ENCODE measurements at regions not wholly inside any gene's neighbourhood (a gene's known extent, or its start where the extent isn't known, plus 50 kb on each side); places are given as distances from the start of the nearest gene placed in this dataset.
"Not testable (repeated sequence)": the region's sequence is repeated elsewhere in the genome, so short reads cannot be mapped to it uniquely, and the experiment has no call there.

GRCh38 chr21:28172376-28172775, 820.3 kb downstream of the LTN1 start:
- WGBS, 3 donors: 82 to 95% (median 92%) methylated on average over 2 of the region's 2 CpGs
- no peak for DNase-seq
- Histone ChIP-seq H3K4me1 (ENCODE audit: insufficient read depth) (no peaks in the 10 kb centered on the region), H3K4me3 (no peak overlapping the region), H3K36me3 (no peaks in the 10 kb centered on the region), H3K27me3 (no peaks in the 10 kb centered on the region), H3K27ac (no peak overlapping the region), H3K9me3 (no peaks in the 10 kb centered on the region)
- TF ChIP-seq CTCF (IDR thresholded peaks at IDR 0.05) (no peak), POLR2A (IDR thresholded peaks at IDR 0.05) (no peak), EP300 (IDR thresholded peaks at IDR 0.05) (no peak)
- intact Hi-C loops (cut with DNase I): no loop called here

- no peak for TF ChIP-seq POLR2A (IDR thresholded peaks at IDR 0.05)
- no peak for TF ChIP-seq CTCF (IDR thresholded peaks at IDR 0.05)
- TF ChIP-seq EP300 (IDR thresholded peaks at IDR 0.05): no peak
- H3K27me3 ChIP-seq: no peaks in the 10 kb centered on the region
- intact Hi-C loops (cut with DNase I): no loop called here
These were observed 825.3 kb downstream of the LTN1 start for GRCh38 chr21:28167366-28167765.

GRCh38 chr21:28164519-28164918, 828.2 kb downstream of the LTN1 start:
- WGBS, 3 donors: 84 to 90% (median 86%) methylated on average over 9 of the region's 9 CpGs
- DNase-seq; H3K27ac ChIP-seq; H3K36me3 ChIP-seq; intact Hi-C loops (cut with DNase I); H3K4me1 ChIP-seq (ENCODE audit: insufficient read depth); H3K4me3 ChIP-seq; H3K27me3 ChIP-seq; H3K9me3 ChIP-seq: not testable (repeated sequence)

More at GRCh38 chr21:28167366-28167765, 825.3 kb downstream of the LTN1 start:
- Histone ChIP-seq H3K4me3 (no peak overlapping the region), H3K36me3 (no peaks in the 10 kb centered on the region), H3K4me1 (ENCODE audit: insufficient read depth) (no peaks in the 10 kb centered on the region), H3K27ac (no peak overlapping the region), H3K9me3 (no peaks in the 10 kb centered on the region)
- DNase-seq: no peak

- H3K27ac ChIP-seq; H3K4me1 ChIP-seq (ENCODE audit: insufficient read depth); H3K27me3 ChIP-seq; H3K9me3 ChIP-seq; intact Hi-C loops (cut with DNase I); H3K4me3 ChIP-seq; DNase-seq; H3K36me3 ChIP-seq: not testable (repeated sequence)
- WGBS, 3 donors: 96 to 97% (median 97%) methylated on average over 15 of the region's 15 CpGs
These were observed 830.6 kb downstream of the LTN1 start for GRCh38 chr21:28162052-28162451.

GRCh38 chr21:28160378-28160777, 832.3 kb downstream of the LTN1 start:
- Histone ChIP-seq H3K27me3 (no peaks in the 10 kb centered on the region), H3K4me3 (no peak overlapping the region), H3K27ac (no peak overlapping the region), H3K9me3 (no peaks in the 10 kb centered on the region), H3K4me1 (ENCODE audit: insufficient read depth) (no peaks in the 10 kb centered on the region), H3K36me3 (no peaks in the 10 kb centered on the region)
- TF ChIP-seq POLR2A (IDR thresholded peaks at IDR 0.05) (no peak), CTCF (IDR thresholded peaks at IDR 0.05) (no peak), EP300 (IDR thresholded peaks at IDR 0.05) (no peak)
- intact Hi-C loops (cut with DNase I): no loop called here
- DNase-seq: peak in 1 of 5 donors; percentile 37
- WGBS, 3 donors: 10 to 26% (median 21%) methylated on average over 3 of the region's 3 CpGs

GRCh38 chr21:28159396-28159795, 833.3 kb downstream of the LTN1 start:
- Histone ChIP-seq H3K4me3 (no peak overlapping the region), H3K36me3 (no peaks in the 10 kb centered on the region), H3K4me1 (ENCODE audit: insufficient read depth) (peaks cover 2% of the 10 kb centered on the region), H3K27ac (no peak overlapping the region), H3K9me3 (no peaks in the 10 kb centered on the region), H3K27me3 (no peaks in the 10 kb centered on the region)
- DNase-seq: no peak
- WGBS, 3 donors: 57 to 75% (median 61%) methylated on average over 3 of the region's 3 CpGs
- TF ChIP-seq POLR2A (IDR thresholded peaks at IDR 0.05) (no peak), CTCF (IDR thresholded peaks at IDR 0.05) (no peak), EP300 (IDR thresholded peaks at IDR 0.05) (no peak)
- intact Hi-C loops (cut with DNase I): no loop called here
